ENCODE measurements at regions not wholly inside any gene's neighbourhood (a gene's known extent, or its start where the extent isn't known, plus 50 kb on each side); places are given as distances from the start of the nearest gene placed in this dataset.

- Histone ChIP-seq H3K27ac (no peak overlapping the region), H3K9me2 (replicated peaks; ENCODE audit: insufficient read depth) (no peaks in the 10 kb centered on the region), H3K4me1 (ENCODE audit: insufficient read depth) (peaks cover 4% of the 10 kb centered on the region), H3K9me3 (ENCODE audit: low read depth) (no peaks in the 10 kb centered on the region), H3K27me3 (no peaks in the 10 kb centered on the region), H3K4me3 (no peak overlapping the region), H4K20me1 (ENCODE audit: insufficient read depth, poor library complexity, severe bottlenecking) (no peaks in the 10 kb centered on the region), H3K4me2 (no peak overlapping the region), H2AFZ (no peak overlapping the region), H3K36me3 (replicated peaks; ENCODE audit: insufficient read depth, low read depth) (no peaks in the 10 kb centered on the region), H3K79me2 (no peaks in the 10 kb centered on the region)
- DNase-seq (ENCODE audit: low spot score) = no peak
- 71% methylated on average over 3 of the region's 3 CpGs for WGBS (ENCODE audit: low lambda C conversion rate, missing lambda C conversion rate)
- no peak for TF ChIP-seq CTCF (IDR thresholded peaks at IDR 0.05; ENCODE audit: poor library complexity)
- TF ChIP-seq EZH2 (IDR thresholded peaks at IDR 0.05; ENCODE audit: borderline replicate concordance) = no peak
- no peak for TF ChIP-seq EZH2phosphoT487 (IDR thresholded peaks at IDR 0.05; ENCODE audit: low read depth, severe bottlenecking, unreplicated experiment)
Observed at GRCh38 chr4:62193761-62194160, 993.6 kb downstream of the ADGRL3 start.

- no peaks in the 10 kb centered on the region for H3K36me3 ChIP-seq (replicated peaks; ENCODE audit: insufficient read depth, low read depth)
- no peak overlapping the region for H3K27ac ChIP-seq
- no peak overlapping the region for H3K4me3 ChIP-seq
- DNase-seq (ENCODE audit: low spot score) = no peak
- no peaks in the 10 kb centered on the region for H4K20me1 ChIP-seq (ENCODE audit: insufficient read depth, poor library complexity, severe bottlenecking)
- TF ChIP-seq EZH2phosphoT487 (IDR thresholded peaks at IDR 0.05; ENCODE audit: low read depth, severe bottlenecking, unreplicated experiment) (no peak), CTCF (IDR thresholded peaks at IDR 0.05; ENCODE audit: poor library complexity) (no peak), EZH2 (IDR thresholded peaks at IDR 0.05; ENCODE audit: borderline replicate concordance) (no peak)
- no peaks in the 10 kb centered on the region for H3K27me3 ChIP-seq
- 71% methylated on average over 7 of the region's 7 CpGs for WGBS (ENCODE audit: low lambda C conversion rate, missing lambda C conversion rate)
- peaks cover 4% of the 10 kb centered on the region for H3K4me1 ChIP-seq (ENCODE audit: insufficient read depth)
- H3K9me3 ChIP-seq (ENCODE audit: low read depth) = no peaks in the 10 kb centered on the region
- H3K79me2 ChIP-seq = no peaks in the 10 kb centered on the region
- H2AFZ ChIP-seq = no peak overlapping the region
- H3K4me2 ChIP-seq = no peak overlapping the region
- H3K9me2 ChIP-seq (replicated peaks; ENCODE audit: insufficient read depth) = no peaks in the 10 kb centered on the region
Observed at GRCh38 chr4:62191451-62192240, 991.5 kb downstream of the ADGRL3 start.

GRCh38 chr4:62170235-62170634 is 970.1 kb downstream of the ADGRL3 start:
- Histone ChIP-seq H3K9me2 (replicated peaks; ENCODE audit: insufficient read depth) (no peaks in the 10 kb centered on the region), H2AFZ (no peak overlapping the region), H3K27ac (no peak overlapping the region), H3K4me1 (ENCODE audit: insufficient read depth) (no peaks in the 10 kb centered on the region), H4K20me1 (ENCODE audit: insufficient read depth, poor library complexity, severe bottlenecking) (no peaks in the 10 kb centered on the region), H3K4me2 (no peak overlapping the region), H3K79me2 (no peaks in the 10 kb centered on the region), H3K27me3 (no peaks in the 10 kb centered on the region), H3K4me3 (no peak overlapping the region), H3K36me3 (replicated peaks; ENCODE audit: insufficient read depth, low read depth) (no peaks in the 10 kb centered on the region), H3K9me3 (ENCODE audit: low read depth) (no peaks in the 10 kb centered on the region)
- 72% methylated on average over 1 of the region's 1 CpG for WGBS (ENCODE audit: low lambda C conversion rate, missing lambda C conversion rate)
- TF ChIP-seq EZH2 (IDR thresholded peaks at IDR 0.05; ENCODE audit: borderline replicate concordance) (no peak), CTCF (IDR thresholded peaks at IDR 0.05; ENCODE audit: poor library complexity) (no peak), EZH2phosphoT487 (IDR thresholded peaks at IDR 0.05; ENCODE audit: low read depth, severe bottlenecking, unreplicated experiment) (no peak)
- no peak for DNase-seq (ENCODE audit: low spot score)
